ENCODE measurements at regions not wholly inside any gene's neighbourhood (a gene's known extent, or its start where the extent isn't known, plus 50 kb on each side); places are given as distances from the start of the nearest gene placed in this dataset.
A peak's percentile ranks its signal among the peaks of the same experiment; 100 is the strongest.

DNA sequence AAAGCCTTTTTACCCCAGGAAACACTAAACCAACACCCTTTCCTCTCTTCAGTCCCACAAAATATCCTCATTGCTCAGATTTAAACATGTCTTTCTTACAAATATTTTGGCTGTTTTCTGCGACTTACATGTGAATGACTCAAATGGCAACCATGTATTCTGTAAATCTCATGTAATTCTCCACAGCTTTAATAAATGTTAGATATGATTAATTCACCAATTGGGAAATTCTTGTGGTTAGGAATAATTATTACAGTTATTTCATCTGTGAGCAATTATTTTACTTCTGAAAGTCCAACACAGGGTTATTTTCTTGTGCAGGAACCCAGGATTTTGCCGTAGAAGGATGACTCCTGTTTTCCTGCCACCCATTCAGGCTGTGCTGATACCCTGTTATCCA is 431.5 kb downstream of the LMO4 start:
- no peaks in the 10 kb centered on the region for H3K36me3 ChIP-seq
- no peaks in the 10 kb centered on the region for H3K9me3 ChIP-seq
- DNase-seq = no peak
- H3K27ac ChIP-seq = no peak overlapping the region
- TF ChIP-seq POLR2A (IDR thresholded peaks at IDR 0.05) (no peak), CTCF (IDR thresholded peaks at IDR 0.05) (no peak)
- intact Hi-C loops (cut with DNase I) = no loop called here
- H3K4me3 ChIP-seq = no peak overlapping the region
- ATAC-seq = no peak
- no peaks in the 10 kb centered on the region for H3K27me3 ChIP-seq
- H3K4me1 ChIP-seq = no peaks in the 10 kb centered on the region
- 72 to 85% (median 73%) methylated on average over 2 of the region's 2 CpGs for WGBS, 4 donors

DNA sequence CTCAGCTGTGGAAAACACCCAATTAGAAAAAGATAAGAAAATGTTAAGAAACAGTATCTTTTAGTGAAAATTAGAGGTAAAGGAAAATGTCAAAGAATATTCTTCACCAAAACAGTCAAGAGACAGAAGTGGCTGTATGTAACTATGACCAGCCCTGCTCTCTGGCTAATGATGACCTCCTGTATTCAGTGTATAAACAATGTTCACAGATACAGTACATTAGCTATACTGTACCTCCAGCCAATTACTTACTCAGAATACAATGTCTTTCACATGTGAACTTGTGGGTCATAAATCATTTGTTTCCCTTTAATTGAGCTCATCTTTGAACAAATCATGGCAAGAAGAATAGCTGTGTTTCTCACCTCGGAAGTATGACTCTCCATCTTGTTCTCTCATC is 432.0 kb downstream of the LMO4 start:
- Histone ChIP-seq H3K4me1 (no peaks in the 10 kb centered on the region), H3K4me3 (no peak overlapping the region), H3K27ac (no peak overlapping the region), H3K36me3 (no peaks in the 10 kb centered on the region), H3K9me3 (no peaks in the 10 kb centered on the region), H3K27me3 (no peaks in the 10 kb centered on the region)
- 80 to 90% (median 86%) methylated on average over 1 of the region's 1 CpG for WGBS, 4 donors
- TF ChIP-seq CTCF (IDR thresholded peaks at IDR 0.05) = no peak
- DNase-seq (no peak), ATAC-seq (no peak)
- intact Hi-C loops (cut with DNase I) = no loop called here

DNA sequence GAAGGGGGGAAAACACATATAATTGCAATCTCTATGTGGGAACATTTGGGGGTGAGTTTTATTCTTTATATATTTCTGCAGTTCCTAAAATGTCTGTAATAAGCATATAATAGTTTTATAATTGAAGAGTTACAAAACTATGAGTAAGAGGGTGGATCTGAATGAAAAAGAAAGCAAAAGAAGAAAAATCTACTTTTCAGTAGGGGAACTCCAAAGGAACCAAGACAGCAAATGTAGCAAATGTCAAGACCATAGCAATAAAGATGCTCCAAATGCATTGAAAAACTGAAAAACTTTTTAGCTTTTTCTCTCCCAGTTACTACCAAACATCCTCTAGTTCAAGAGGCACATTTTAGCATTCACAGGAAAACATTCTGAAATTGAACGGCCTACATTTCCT is 434.8 kb downstream of the LMO4 start:
- Histone ChIP-seq H3K9me3 (peaks cover 0 to 9% (median 0%) of the 10 kb centered on the region in 12 donors), H3K36me3 (no peaks in the 10 kb centered on the region), H3K4me3 (no peak overlapping the region), H3K27me3 (no peaks in the 10 kb centered on the region), H3K4me1 (no peaks in the 10 kb centered on the region), H3K27ac (peak overlapping the region in 1 of 12 donors; percentile 61)
- intact Hi-C loops (cut with DNase I) = no loop called here
- no peak for TF ChIP-seq CTCF (IDR thresholded peaks at IDR 0.05)
- TF ChIP-seq POLR2A (IDR thresholded peaks at IDR 0.05) = no peak
- ATAC-seq (no peak), DNase-seq (no peak)
- 48 to 65% (median 53%) methylated on average over 1 of the region's 1 CpG for WGBS, 4 donors

DNA sequence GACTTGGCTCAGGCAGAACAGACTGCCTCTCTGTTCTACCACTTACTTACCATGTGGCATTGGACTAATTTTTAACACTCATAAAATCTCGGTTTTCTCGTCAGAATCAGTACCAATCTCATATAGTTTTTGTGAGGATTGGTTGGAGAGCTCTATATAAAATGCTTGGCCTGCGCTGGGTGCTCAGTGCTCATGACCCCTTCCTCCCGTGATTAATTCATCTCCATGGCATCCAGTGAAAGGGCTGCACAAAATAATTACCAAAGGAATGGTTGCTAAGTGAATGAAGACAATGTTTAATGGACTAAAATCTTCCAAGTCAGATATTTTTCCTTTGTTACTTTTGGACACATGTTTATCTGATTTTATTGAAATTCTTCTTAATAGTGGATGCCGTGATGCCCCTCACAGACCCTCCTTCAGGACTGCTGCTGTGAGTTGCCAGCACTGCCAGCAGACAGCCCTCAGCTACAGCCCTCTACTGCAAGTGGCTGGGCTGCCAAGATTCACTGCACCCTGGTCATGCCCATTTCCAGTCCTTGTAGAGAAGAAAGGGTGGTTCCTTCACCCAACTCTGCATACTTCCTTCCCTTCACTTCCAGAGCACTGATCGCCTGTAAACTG is 436.5 kb downstream of the LMO4 start:
- 83 to 90% (median 88%) methylated on average over 6 of the region's 6 CpGs for WGBS, 4 donors
- Histone ChIP-seq H3K4me3 (no peak overlapping the region), H3K27ac (no peak overlapping the region), H3K9me3 (peaks cover 0 to 17% (median 0%) of the 10 kb centered on the region in 12 donors), H3K4me1 (no peaks in the 10 kb centered on the region), H3K27me3 (no peaks in the 10 kb centered on the region), H3K36me3 (no peaks in the 10 kb centered on the region)
- intact Hi-C loops (cut with DNase I) = no loop called here
- TF ChIP-seq POLR2A (IDR thresholded peaks at IDR 0.05) (no peak), CTCF (IDR thresholded peaks at IDR 0.05) (no peak)
- ATAC-seq (no peak), DNase-seq (no peak)
